ENCODE measurements at regions not wholly inside any gene's neighbourhood (a gene's known extent, or its start where the extent isn't known, plus 50 kb on each side); places are given as distances from the start of the nearest gene placed in this dataset.

- TF ChIP-seq CTCF (IDR thresholded peaks at IDR 0.05) (no peak), POLR2A (IDR thresholded peaks at IDR 0.05) (no peak)
These were observed 531.6 kb downstream of the PSAT1 start for GRCh38 chr9:78828521-78828920.
